HG02610 (cell line): ENCODE measurements at regions not wholly inside any gene's neighbourhood (a gene's known extent, or its start where the extent isn't known, plus 50 kb on each side); places are given as distances from the start of the nearest gene placed in this dataset.

Source experiments
- ATAC-seq: cut with Tn5 transposase; IDR thresholded peaks from one replicate; pipeline ENCODE4 v1.9.1; 2021; ENCODE audit warnings: mild to moderate bottlenecking, moderate library complexity; ENCODE audit not compliant: unreplicated experiment

DNA sequence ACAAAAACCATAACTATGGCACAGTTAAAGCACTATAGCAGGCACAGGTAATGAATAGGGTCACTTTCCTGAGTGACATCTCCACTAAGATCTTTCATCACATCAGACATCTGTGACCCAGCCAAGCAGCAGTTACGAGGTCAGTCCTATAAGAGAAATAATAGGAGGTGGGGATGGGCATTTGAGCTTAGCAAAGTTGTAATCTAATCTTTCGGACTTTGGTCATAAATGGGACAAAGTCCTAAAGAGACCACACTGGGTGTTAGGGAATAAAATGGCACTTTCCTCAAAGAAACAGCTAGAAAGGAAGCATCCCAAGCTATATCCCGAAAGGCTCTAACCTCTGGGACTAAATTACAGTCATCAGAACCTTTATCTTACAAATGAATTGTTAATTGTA lies 432.2 kb downstream of the PIK3R1 start:
- ATAC-seq: no peak

DNA sequence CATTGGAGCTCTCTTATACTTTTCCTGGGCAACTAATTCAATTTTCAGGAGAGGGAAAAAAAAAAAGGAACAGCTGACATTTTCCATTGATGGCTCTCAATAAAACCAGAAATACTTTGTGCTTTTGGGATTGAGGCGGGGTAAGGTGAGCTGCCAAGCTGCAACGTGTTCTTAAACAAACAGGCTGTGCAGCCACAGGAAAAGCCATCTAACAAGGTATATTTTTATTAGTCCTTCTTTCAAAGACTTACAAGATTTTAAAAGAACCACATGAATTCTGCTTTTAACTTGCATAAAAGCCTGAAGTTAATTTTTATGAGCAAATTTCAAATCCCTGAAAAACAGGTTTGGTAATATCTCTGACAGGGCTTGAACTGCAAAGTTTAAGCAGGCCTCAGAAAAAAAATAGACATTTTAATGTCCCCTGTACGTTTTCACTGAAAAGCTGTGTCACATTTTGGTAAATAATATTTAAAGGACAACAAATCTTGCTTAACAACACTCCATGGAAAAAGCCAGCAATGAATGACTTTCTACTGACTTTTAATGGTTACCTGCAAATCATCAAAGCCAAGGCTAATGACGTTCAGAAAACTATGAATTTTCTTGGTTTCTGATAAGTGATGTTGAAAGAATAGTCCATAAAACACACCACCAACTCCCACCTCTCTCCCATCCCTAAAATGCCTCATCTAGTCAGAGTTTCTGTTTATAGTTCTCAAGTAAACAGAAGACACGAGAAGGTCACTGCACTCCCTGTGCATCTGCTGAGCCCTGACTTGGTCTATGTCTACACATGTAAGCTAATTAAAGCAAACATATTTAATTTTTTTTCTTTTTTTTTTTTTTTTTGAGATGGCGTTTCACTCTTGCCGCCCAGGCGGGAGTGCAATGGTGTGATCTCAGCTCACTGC lies 433.6 kb downstream of the PIK3R1 start:
- ATAC-seq: no peak

DNA sequence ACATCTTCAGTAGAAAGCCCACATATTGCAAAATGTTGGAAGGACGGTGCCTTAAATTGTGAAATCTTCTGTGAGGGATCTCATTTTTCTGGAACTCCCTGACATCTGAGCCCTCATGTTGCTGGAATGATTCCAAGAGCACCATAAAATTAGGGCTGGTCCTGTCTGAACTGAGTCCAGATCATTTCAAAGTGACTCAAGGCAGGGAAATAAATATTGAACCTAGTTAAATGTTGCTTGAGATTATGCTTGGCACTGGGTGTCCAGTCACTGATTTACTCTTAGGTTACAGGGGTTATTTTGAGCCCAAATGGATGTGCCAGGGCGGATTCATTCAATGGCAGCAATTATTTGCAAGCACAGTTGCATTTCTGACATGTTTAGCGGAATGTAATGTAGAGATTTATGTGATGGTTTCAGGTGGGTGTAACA lies 437.0 kb downstream of the PIK3R1 start:
- no peak for ATAC-seq

DNA sequence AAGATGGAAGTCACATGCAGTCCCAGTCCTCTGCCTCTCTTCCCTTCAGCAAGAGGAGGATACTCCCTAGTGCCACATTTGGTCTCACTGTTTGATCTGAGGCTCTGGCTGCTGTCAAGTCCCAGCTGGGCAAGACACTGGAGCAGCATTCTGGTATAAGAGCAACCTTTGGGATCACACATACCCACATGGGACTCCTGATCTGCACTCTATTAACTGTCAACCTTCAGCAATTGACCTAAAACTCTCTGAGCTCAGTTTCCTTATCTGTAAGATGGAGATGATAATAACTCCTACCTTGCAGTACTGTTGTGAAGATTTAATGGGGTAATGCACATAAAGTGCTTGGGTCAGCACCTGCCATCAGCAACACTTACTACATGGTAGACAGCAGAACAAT lies 437.9 kb downstream of the PIK3R1 start:
- ATAC-seq: no peak

DNA sequence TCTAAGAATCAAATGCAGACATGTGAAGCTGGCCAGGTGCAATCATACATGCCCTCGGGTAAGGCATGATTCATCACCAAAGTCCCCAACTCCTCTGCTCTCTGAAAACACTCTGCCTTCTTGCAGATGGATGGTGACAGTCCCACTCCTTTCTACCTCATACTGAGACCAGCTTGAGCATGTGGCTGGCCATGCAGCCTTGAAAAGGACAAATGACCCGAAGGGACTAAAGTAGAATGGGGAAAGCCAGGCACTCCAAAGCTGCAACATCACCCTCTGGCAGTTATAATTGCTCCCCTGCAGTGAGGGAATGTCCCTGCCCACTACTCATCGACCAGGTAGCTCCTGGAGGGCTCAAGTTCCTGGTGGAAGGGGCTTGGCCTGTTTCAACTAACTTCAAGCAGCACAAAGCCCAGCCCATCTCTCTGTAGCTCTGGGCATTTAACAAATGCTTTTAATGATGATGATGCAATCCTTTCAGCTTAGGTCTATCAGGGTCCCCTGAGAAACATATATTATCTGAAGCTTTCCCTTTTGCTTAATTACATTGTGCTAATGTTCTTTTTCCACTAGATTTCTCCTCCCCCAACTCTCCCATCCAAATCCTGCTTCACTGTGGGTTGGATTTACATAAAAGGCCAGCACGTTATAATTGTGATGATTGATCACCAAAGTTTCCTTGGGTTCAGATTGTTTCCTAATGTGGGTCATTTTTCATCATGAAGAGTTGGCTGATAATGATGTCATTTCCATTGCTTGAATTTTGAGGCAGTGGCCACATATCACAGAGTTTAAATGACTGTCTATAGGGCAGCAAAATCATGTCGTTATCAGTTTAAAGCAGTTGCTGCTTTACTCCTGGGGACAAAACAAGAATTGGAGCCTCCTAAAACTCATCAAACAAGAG lies 436.5 kb upstream of the SLC30A5 start:
- ATAC-seq: no peak

DNA sequence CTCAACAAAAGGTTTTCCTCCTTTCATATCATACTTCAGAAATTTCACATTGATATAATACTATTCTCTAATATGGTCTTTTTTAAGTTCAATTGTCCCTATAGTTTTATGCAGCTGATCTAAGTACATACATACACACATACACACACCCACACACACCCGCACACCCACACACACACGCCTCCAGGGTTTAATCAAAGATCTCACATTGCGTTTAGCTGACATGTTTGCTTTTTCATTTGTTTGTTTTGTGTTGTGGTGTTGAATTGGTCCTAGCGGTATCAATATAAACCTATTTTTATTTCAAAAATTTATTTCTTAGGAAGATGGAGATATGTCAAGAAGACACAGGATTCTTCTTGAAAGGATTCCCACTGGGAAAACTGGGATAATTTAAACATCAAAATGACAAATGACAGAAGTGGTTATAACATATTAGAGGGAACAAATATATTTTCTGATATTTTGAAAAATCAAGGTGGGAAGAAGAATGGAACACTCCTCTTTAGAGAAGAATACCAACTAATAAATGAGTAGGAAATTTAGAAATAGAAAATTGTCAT lies 434.9 kb upstream of the SLC30A5 start:
- no peak for ATAC-seq

DNA sequence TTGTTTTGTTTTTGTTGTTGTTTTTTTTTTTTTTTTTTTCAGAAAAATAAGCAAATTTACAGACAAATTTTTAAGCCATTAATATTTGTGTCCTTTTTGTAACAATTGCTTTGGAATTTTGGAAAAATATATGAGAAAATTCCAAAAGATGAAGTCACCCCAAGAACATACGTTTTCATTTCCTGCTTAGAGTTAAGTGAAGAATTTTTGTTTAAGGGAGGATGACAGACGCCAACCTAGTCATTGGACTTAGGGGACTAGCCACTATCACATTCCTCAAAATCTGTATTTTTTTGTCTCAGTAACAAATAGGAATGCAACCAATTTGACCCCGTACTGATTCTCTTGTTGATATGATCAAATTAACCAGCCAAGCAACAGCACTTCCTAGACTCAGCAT lies 433.9 kb upstream of the SLC30A5 start:
- no peak for ATAC-seq

DNA sequence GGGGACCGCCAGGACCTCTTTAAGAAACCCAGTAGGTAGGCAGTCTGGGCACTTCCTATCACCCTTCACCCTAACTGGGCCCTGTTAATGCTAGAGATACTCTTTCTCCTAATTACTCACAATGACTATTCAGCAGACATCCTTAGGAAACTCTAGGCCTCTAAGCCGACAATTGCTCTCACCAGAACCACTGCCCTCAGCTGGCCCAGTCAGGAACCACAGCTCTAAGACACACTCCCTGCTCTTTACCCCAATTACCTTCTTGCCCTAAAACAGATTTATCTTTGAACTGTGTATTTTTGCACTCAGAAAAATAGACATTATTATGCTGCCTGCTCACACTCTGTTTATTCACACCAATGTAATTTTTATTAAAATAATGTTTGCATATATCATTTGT lies 432.6 kb upstream of the SLC30A5 start:
- peak; percentile 70 for ATAC-seq

DNA sequence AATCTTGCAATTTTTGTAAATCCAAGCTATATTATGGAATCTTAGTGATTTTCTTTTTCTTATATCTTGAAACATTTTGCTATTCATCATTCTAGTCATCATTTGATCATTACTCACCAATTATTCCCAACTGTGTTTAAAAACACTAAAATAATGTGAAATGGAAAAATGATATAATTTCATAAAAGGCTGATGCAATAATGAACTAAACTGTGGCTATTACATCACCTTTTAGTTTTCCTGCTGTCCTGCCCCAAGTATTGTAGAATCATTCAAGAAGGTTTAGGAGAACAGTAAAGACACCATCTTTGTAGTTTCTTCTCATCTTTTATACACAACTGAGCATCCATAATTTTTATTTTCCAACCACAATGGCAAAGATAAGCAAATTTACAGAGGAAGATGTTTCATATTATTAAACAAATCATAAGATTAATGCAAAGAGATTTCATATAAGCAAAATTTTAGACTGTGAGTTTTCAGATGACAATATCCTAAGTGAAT lies 431.0 kb upstream of the SLC30A5 start:
- no peak for ATAC-seq

DNA sequence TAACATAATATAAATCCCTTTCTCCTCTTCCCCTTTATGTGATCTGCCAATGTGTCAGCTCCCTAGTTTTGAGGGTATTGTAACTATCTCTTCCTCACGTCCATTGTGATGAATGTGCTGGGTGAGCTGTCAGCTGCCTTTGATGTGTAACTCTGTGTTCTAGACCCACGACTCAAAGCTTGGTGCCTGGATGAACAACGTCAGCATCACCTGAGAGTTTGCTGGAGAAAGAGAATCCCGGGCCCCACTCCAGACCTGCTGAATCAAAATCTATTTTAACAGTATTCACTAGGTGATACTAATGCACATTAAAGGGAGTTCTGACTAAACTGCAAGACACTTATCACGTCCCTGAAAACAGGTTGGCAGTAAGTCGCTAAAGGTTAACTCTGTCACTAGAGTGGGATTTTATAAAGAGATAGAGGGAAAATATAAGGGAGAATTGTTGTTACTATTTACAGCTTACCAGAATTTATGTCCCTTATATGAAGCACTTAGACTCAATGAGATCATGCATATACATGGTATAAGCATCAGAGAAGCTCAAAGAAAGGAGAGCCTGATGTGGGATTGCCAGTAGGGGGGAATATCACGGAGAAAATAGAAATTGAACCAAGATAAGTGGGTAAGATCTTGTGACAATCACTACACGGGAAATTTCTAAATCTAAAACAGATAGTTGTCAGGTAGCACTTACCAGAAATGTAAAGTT lies 423.8 kb upstream of the SLC30A5 start:
- ATAC-seq: no peak

DNA sequence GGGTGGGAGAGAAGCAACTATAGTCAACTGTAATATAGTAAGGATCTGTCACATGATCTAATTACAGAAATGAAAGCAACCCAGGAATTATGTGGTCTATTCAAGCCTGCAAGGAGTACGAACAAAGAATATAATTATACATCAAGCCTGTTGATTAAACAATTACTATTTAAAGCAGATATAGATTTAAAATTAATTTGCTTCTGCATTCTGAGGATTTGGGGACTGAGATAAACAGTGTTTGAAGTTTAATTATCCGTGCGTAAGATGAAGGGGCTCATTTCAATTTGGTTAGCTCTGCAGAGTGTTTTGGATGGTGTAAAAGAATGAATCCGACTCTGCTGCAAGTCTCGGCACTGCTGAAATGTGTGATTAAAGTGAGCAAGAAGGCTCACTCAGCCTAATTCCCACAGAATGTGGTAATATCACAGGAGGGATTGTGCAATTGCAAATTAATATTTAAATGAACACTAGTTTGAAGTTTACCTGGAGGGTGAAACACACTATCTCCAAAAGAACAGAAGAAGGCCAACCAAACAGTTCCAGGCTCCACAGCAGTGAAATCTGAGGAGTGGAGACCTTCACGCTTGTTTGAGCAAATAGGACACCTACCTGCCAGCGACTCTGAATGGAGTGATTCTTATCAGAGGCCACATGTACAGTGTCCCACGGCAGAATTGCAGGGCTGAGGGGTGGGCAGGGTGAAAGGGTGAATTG lies 420.6 kb upstream of the SLC30A5 start:
- ATAC-seq: no peak

DNA sequence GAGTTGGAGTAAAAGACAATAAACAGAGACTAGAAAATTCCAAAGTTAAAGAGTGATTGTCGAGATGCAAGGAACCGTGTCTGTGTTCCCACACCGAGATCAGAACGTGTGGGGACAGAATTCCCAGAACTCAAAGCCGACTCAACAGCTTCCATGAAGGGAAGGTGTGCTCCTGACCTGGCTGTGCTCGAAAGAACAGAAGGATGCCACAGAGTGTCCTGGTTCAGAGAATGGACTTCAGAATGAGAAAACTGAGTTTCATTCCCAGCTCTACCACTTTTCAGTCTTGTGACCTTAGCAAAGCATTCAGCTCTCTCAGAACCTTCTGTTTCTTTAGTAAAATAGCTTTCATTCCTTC lies 420.0 kb upstream of the SLC30A5 start:
- no peak for ATAC-seq

DNA sequence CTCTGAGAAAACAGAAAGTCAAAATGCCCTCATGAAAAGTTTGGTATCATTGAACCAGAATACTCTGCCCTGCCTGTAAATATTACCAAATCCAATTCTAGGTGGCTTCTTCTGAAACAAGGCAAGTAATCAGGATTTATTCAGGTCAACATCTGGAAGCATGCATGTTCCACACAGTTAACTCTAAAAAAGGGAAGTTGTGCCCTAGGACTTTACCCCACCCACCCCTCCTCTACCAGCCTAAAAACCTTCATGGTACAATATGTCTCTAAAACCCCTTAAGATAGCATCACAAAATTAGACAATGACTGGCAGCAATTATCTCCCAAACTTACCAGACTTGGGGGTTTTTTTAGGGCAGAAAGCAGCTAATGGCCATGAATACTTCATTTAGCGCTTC lies 414.8 kb upstream of the SLC30A5 start:
- no peak for ATAC-seq

DNA sequence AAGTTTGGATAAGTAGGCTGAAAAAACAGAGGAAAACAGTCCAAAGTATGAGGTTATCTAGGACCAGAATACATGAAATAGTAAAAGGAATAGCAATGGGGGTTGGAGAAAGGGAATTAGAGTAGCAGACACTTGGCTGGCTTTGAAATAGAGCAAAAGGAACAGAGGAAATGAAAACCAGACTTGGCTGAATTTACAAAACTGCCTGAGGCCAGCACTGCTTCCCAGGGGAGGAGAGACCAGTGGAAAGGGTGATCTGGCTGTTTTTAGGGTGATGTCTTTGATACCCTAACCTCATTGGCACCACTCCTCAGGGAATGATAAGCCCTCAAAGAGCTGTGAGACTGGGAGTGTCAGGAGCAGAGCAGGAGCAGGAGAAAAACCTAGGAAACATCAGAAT lies 413.4 kb upstream of the SLC30A5 start:
- ATAC-seq: no peak

DNA sequence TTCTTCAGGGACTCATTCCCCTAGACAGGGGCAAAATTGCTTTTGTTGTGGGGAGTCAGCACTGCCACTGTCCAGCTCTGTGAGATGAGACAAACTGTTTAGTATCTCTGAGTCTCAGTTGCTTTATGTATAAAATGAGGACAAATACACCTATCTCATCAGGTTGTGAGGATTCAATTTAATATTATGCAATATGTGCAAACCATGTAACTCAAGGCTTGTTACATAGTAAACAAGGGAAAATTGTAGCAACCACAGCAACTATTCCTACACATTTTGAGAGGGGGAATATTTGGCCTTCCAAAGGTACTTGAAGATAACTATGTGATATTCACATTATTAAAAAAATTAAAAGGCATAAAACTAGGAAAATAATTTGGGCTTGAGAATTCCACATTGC lies 411.9 kb upstream of the SLC30A5 start:
- no peak for ATAC-seq

DNA sequence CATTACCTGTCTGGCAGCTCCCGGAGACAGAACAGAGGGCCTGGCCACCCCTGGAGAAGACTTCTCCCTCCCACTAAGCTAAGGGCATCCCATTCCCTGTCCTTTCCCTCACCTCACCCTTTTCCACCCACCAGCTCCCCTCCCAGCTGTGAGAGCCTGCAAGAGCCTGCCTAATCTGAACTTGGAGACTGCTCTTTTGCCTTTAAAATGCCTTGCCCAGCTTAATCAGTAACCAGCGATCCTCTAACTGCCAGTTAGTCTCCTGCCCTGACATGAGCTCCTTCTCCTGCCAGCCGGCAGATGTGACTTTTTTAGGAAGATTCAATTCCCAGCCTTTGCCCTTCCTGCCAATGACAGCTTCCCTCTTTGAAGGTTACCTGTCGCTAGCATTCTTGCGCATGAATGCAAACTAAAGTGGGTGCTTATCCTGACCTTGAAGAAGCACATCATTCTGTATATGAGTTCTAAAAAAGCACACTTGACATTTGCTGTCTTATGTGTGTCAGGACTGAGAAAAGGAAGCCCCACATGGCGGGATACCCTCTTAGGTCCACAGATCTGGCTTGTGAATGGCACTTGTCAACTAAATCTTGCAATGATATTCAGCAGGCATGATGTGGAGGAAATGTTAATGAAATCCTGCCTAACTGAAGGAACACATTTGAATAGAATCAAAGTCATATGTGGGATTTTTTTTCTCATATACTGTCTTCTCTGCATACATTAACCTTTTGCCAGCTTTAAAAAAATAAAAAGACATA lies 411.2 kb upstream of the SLC30A5 start:
- ATAC-seq: no peak

DNA sequence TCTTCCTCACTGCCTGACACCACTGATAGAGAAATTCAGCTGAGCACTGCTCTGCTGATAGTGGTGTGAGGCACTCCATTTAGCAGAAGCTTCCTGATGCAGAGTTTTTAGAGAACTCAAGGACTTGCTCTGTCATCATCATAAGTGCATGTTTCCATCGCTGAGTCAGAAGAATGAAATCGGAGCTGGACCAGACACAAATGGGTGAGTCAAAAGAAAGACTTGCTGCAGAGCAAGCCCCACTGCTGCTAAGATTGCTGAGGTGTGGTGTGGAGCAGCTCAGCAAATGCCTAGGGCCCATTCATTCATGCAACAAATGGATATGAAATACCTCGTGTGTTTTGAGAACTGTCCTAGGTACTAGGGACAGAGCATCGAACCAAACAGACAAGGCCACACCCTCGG lies 410.2 kb upstream of the SLC30A5 start:
- ATAC-seq: no peak

DNA sequence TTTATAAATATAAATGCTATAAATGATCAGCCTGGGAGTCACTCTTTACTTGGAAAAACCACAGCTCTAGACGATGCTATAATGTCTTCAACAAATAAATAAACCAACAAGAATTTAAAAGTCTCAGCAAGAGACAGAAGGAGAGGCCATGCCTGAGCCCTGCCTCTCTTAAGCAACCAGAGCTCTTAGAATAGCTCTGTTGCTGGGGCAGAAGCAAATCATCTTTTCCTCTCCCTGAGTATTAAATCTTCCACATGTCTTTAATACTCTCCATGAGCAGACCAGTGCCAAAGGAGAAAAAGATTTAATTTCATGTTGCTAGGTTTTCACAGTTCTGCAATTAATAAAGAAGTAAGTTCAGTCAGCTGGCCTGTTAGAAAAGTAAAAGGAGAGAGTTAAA lies 408.0 kb upstream of the SLC30A5 start:
- no peak for ATAC-seq

DNA sequence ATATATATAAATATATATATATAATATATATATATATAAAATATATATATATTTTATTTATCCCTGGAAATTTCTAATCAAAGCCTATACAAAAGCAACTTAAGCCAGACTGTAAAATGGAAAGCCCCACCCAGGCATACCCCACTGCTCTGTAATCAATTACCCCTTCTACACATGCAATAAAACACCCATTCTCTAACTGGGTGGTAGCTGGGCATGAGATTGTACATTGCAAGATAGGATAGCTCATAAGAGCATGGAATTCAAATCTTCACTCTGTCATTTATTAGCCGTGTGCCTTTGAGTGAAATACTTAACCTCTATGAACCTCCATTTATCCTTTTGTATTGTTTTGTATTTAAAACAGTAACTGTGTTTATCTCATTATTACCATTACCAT lies 405.3 kb upstream of the SLC30A5 start:
- no peak for ATAC-seq
